LHCN-M2 (cell line): ENCODE measurements at regions not wholly inside any gene's neighbourhood (a gene's known extent, or its start where the extent isn't known, plus 50 kb on each side); places are given as distances from the start of the nearest gene placed in this dataset.
"Not testable (repeated sequence)": the region's sequence is repeated elsewhere in the genome, so short reads cannot be mapped to it uniquely, and the experiment has no call there.

ENCODE experiments used
- DNase-seq: peaks from one replicate; pipeline ENCODE4 v3.0.0-alpha.2; 2012; ENCODE audit warnings: low read depth

- DNase-seq: no peak
Observed at GRCh38 chr7:25738528-25738927, 413.5 kb upstream of the NFE2L3 start.

- DNase-seq: no peak
Observed at GRCh38 chr7:25739143-25739542, 412.9 kb upstream of the NFE2L3 start.

- DNase-seq: no peak
Observed at GRCh38 chr7:25742316-25742715, 409.7 kb upstream of the NFE2L3 start.

GRCh38 chr7:25743670-25744451, 408.1 kb upstream of the NFE2L3 start:
- not testable (repeated sequence) for DNase-seq

- DNase-seq: no peak
Observed at GRCh38 chr7:25750744-25751508, 401.1 kb upstream of the NFE2L3 start.

GRCh38 chr7:25752154-25752553, 399.8 kb upstream of the NFE2L3 start:
- DNase-seq: no peak

GRCh38 chr7:25752967-25753791, 398.8 kb upstream of the NFE2L3 start:
- no peak for DNase-seq

- DNase-seq: no peak
Observed at GRCh38 chr7:25753837-25754236, 398.2 kb upstream of the NFE2L3 start.

- no peak for DNase-seq
Observed at GRCh38 chr7:25754333-25754732, 397.7 kb upstream of the NFE2L3 start.

- DNase-seq: no peak
Observed at GRCh38 chr7:25754751-25755150, 397.2 kb upstream of the NFE2L3 start.

GRCh38 chr7:25756601-25757000, 395.4 kb upstream of the NFE2L3 start:
- DNase-seq: no peak

- DNase-seq: no peak
Observed at GRCh38 chr7:25758559-25758958, 393.4 kb upstream of the NFE2L3 start.

GRCh38 chr7:25759286-25759685, 392.7 kb upstream of the NFE2L3 start:
- DNase-seq: no peak

GRCh38 chr7:25759748-25760147, 392.2 kb upstream of the NFE2L3 start:
- DNase-seq: no peak

- DNase-seq: no peak
Observed at GRCh38 chr7:25762511-25763462, 389.2 kb upstream of the NFE2L3 start.

- DNase-seq: no peak
Observed at GRCh38 chr7:25763463-25763860, 388.5 kb upstream of the NFE2L3 start.

- DNase-seq: no peak
Observed at GRCh38 chr7:25765110-25765655, 386.8 kb upstream of the NFE2L3 start.

- DNase-seq: no peak
Observed at GRCh38 chr7:25770235-25770634, 381.8 kb upstream of the NFE2L3 start.

- no peak for DNase-seq
Observed at GRCh38 chr7:25770670-25771069, 381.3 kb upstream of the NFE2L3 start.

- no peak for DNase-seq
Observed at GRCh38 chr7:25771491-25771890, 380.5 kb upstream of the NFE2L3 start.

- no peak for DNase-seq
Observed at GRCh38 chr7:25772802-25773201, 379.2 kb upstream of the NFE2L3 start.
